ENCODE measurements at regions not wholly inside any gene's neighbourhood (a gene's known extent, or its start where the extent isn't known, plus 50 kb on each side); places are given as distances from the start of the nearest gene placed in this dataset.

DNA sequence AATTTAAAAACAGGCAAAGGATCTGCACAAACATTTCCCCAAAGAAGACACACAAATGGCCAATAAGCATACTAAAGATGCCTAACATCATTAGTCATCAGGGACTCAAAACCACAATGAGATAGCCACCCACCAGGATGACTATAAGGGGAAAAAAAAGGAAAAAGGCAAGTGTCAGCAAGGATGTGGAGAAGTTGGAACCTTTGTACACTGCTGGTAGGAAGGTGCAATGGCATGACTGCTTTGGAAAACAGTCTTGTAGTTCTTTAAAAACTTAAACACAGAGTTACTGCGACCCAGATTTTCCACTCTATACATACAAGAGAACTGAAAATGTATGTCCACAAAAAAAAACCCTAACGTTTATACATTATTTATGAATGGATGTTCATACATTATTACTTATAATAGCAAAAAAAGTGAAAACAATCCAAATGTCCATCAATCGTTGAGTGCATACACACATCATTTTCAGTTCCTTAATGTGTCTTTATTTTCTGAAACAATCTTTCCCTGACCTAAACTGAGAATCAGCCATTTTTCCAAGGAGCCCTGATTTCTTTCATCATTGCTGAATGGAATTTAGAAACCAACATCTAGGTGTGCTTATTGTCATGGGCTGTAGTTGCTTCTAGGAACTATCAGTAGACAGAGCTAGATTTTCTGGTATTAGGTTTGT, 64.7 kb upstream of the TLK1 start:
- DNase-seq = peak; percentile 95

DNA sequence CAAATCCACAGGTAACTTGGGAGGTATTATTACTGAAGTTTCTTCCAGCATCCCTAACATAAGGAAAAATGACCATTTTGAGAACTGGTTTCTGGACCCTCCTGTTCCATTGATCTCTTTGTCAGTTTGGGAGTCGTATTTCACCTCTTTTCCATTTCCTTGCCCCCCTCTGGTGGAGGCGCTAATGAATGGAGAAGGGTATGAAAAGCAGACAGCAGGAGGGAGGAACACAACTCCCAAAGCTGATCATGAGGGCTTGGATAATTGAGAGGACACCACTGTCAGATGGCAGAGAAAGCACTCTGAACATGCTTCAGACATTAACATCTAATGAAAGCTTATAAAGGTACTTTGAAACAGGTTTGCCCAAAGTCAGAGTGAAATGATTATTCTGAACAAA, 56.6 kb upstream of the TLK1 start:
- DNase-seq = no peak

DNA sequence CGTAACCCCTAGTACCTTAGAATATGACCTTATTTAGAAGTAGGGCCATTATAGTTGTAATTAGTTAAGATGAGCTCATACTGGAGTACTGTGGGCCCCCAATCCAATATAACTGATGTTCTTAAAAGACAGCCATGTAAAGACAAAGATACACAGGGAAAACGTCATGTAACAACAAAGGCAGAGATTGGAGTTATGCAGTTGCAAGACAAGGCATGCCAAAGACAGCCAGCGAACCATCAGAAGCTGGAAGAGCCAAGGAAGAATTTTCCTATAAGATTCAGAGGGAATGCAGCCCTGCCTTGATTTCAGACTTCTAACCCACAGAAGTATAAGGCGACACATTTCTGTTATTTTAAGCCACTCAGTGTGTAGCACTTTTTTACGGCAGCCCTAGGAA, 55.9 kb upstream of the TLK1 start:
- no peak for DNase-seq

DNA sequence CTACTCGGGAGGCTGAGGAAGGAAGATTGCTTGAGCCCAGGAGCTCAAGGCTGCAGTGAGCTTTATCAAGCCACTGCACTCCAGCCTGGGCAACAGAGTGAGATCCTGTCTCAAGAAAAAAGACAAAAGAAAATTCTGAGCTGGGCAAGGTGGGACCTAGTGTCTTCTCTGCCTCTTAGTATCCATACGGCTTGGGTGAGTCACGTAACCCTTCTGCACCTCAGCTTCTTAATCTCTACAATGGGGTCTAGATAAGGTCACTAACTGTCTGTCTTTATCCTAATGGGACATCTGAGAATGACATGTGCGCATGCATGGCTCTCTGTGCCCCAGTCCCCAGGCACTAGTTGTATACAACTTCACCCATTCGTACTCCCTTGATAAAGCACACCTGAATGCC, 53.4 kb upstream of the TLK1 start:
- DNase-seq = no peak

DNA sequence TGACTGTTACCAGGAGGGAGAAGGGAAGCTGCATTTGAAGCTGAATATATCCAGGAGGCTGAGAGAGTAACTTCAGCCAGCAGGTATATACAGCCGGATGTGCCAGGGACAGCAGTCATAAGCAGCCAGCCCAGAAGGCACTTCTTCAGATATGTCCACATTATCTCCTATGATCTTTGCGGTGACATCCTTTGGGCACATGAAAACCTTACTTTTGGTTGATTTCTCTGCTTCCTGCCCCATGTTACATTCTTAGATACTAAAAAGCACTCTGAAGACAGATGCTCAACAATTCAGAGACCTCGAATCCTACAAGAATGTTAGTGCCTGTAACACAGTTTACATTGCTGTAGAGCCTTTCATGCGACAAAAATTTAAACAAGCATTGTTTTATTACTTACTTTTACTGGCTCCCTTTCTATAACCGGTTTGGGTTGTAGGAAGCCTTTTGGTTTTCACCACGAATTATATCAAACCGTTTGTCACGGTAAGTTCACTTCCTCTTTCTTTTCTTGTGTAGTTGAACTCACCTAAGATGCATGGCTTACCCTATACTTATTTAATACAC, 50.3 kb upstream of the TLK1 start:
- DNase-seq = no peak
